Stimulated activated CD4-positive, alpha-beta T cell treated with anti-CD3 and anti-CD28 coated beads, Interleukin-1b, Interleukin-23, amount 100 ng/mL, for 1 hour (primary cell): ENCODE measurements at regions not wholly inside any gene's neighbourhood (a gene's known extent, or its start where the extent isn't known, plus 50 kb on each side); places are given as distances from the start of the nearest gene placed in this dataset.

Experiments used
- DNase-seq, 2 donors: peaks; one replicate each; pipeline ENCODE4 v3.0.0-alpha.2; 2020; ENCODE audit warnings: low read depth in 2 of 2

DNA sequence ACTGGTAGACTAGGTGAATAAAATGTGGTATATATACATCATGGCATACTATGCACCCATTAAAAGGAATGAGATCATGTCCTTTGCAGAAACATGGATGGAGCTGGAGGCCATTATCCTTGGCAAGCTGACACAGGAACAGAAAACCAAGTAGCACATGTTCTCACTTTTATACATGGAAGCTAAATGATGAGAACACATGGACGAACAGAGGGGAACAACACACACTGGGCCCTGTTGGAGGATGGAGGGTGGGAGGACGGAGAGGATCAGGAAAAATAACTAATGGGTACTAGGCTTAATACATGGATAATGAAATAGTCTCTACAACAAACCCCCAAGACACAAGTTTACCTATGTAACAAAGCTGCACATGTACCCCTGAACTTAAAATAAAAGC lies 780.0 kb downstream of the DACH1 start:
- no peak for DNase-seq

DNA sequence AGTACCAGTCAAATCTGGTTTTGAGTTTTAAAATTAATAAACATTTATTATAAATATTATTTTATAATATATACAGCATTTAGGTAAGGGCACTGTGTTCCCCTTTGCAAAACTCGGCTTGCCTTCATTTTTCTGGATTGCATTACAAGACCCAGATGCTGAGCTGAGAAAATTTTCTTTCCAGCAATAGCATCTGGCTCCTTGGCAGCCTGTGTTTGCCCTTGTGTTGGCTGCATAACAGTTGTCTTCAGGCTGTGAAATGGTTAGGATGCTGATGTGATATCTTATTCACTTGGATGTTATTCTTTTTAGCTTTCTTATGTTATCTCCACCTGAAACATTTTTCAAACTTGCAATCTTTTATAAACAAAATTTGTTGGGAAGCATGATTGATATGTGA lies 784.4 kb downstream of the DACH1 start:
- DNase-seq: no peak

DNA sequence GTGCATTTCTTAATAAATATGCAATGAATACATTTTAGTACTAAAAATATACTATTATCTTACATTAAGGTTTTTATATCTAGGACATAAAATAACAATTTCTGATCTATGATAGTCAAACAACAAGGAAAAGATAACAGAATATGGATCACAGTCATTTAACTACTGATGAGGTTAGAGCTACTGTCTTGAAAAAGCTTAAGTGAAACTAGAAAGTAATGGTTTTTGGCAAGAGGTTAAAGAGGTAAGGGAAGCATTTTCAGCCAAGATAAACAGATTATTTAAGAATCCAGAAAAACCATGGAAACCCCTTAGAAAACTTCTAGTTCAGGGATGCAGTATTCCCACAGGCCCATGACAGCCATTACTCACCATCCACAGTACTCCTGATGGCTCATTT lies 787.4 kb downstream of the DACH1 start:
- no peak for DNase-seq

DNA sequence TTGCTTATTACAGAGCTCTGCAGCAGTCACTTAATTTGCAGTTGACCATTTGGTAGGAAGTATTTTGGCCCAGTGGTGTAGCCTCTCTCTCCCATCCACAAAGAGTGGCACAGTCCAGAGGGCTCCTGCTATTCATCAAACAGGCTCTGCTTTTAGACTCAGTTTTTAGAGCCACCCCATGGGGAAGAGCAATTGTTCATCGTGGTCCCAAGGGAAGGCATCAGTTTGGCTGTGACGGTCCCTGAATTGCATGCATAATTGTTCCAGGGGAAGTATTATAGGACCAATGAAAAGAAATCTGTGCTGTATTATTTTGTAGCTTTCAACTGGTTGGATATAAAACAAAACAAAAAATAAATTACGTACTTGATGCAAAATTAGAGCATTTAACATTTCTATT lies 799.0 kb downstream of the DACH1 start:
- no peak for DNase-seq

- DNase-seq: no peak
Observed at GRCh38 chr13:71067165-71067815, 799.7 kb downstream of the DACH1 start.

GRCh38 chr13:71056581-71056980 lies 810.4 kb downstream of the DACH1 start:
- DNase-seq: no peak

DNA sequence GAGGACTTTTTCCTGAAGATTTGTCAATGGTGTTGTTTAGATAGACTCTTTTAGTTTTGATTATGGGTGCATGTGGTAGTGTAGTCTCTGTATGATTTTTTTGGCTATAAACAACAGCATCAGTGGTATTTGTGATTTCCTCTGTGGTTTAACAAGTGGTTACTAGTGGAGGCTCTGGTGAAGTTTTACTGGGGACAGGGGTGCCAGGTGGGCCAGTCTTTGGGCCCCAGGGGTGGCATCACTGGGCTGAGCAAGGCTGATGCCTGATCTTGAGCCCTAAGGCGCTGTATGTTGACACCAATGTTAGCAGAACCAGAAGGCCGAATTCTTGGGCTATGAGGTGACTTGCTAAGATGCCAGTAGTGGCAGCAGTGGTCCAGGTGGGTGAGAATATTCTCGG lies 811.4 kb downstream of the DACH1 start:
- DNase-seq: no peak

DNA sequence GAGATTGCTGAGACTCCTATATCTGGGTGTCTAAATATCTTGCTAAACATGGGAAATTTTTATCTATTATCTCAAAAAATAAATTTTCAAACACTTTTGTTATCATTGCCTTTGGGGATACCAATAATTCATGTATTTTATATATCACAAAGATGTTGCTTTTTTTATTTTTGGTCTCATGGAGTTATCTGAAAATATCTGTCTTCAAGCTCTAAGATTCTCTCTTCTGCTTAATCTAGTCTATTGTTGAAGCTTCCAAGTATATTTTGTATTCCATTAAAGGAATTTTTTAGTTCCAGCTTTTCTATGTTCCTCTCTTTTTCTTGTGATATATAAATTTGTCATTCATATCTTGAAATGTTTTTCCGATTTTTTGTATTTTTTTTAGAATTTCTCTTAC lies 812.0 kb downstream of the DACH1 start:
- no peak for DNase-seq

DNA sequence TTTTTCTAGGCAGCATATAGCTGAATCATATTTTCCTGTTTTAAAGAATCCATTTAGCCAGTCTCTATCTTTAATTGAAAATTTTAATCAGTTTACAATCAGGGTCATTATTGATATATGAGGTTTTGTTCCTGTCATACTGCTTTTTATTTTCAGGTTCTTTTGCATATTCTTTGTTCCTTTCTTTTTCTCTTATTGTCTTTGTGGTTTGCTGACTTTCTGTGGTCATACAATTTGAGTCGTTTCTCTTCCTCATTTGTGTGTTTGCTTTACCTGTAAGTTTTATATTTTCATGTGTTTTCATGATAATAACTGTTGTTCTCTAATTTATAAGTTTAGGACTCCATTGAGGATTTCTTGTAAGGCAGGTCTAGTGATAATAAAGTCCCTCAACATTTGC lies 812.6 kb downstream of the DACH1 start:
- no peak for DNase-seq

GRCh38 chr13:71051573-71051972 lies 815.4 kb downstream of the DACH1 start:
- DNase-seq: no peak

DNA sequence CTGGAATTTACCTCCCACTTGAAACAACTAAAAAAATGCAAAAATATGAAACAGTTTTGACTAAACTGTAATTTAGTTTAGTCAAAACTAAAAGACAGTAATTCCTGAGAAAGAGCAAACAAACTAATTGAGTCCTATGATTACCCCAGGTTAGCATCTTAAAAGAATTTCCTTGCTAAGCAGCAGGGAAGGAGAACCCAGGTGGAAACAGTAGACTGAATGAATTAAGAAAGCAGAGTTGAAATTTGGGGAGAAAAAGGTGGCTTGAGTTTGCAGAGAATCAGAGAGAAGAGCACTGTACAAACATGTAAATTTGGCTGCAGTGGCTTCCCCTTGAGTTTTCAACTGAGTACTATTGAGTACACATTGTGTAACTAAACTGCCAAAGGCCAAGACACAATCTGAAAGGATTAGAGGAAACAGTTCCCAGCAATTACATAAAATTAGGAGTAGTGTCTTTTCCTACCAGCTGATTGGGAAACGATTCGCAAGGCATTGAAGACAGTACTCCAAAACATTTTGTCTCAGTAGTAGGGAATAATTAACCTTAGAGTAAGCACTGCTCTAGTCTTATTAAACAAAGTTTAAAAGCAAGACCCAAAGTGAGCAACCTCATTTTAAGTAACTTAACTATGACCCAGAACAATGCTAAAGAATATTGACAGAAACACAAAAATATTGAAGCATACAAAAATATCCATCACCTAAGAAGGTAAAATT lies 820.5 kb downstream of the DACH1 start:
- no peak for DNase-seq

- DNase-seq: no peak
Observed at GRCh38 chr13:71045101-71045500, 821.9 kb downstream of the DACH1 start.

DNA sequence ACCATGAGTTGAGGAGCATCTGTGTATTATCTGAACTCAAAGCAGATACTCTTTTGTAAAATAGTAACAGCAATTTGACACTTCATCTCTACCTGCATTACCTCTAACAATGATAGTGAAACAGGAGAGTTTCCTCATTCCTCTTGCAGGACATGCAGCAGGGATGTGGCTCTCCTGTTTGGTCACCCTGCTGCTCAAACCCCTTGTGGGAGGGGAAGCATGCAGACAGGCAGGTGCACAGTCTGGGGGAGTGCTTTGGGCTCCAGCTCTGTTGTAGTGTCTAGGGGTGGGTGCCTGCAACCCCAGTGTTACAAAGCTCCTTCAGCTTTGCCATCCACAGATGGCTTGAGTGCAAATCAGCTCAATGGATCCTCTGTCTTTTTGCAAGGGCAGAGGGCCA lies 827.6 kb downstream of the DACH1 start:
- DNase-seq: no peak

GRCh38 chr13:71034018-71034417 lies 833.0 kb downstream of the DACH1 start:
- no peak for DNase-seq

GRCh38 chr13:71033026-71033425 lies 834.0 kb downstream of the DACH1 start:
- DNase-seq: no peak

- no peak for DNase-seq
Observed at GRCh38 chr13:71030784-71031183, 836.2 kb downstream of the DACH1 start.

GRCh38 chr13:71028884-71029283 lies 838.1 kb downstream of the DACH1 start:
- no peak for DNase-seq

- no peak for DNase-seq
Observed at GRCh38 chr13:71021825-71022422, 845.1 kb downstream of the DACH1 start.

GRCh38 chr13:71018995-71019394 lies 848.0 kb downstream of the DACH1 start:
- no peak for DNase-seq

DNA sequence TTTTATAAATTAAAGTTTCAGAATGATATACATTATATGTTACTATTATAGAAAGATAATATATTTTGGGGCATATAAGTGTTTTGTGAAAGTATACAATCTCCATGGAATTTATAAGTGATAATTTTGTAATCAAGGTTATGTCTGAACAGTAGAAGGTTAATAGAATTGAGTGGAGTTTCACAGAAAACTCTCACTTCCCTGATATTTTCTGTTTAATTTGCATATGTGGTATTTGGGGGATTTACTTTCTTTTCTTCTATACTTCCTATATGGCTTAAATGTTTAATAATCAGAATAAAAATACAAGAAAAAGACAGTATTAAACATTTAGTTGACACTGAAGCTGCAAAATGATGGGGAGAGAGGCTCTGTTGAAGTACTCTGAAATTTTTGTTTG lies 848.5 kb downstream of the DACH1 start:
- DNase-seq: no peak

DNA sequence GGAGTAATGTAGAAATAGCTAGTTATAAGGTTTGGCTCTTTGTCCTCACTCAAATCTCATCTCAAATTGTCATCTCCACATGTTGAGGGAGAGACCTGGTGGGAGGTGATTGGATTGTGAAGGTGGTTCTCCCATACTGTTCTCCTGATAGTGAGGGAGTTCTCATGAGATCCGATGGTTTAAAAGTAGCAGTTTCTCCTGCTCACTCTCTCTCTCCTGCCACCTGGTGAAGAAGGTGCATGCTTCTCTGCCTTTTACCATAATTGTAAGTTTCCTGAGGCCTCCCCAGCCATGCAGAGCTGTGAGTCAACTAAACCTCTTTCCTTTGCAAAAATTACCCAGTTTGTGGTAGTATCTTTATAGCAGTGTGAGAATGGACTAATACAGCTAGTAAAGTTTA lies 849.4 kb downstream of the DACH1 start:
- DNase-seq: no peak

- no peak for DNase-seq
Observed at GRCh38 chr13:71015516-71015915, 851.5 kb downstream of the DACH1 start.

GRCh38 chr13:71015021-71015420 lies 852.0 kb downstream of the DACH1 start:
- DNase-seq: no peak
